ENCODE measurements at regions not wholly inside any gene's neighbourhood (a gene's known extent, or its start where the extent isn't known, plus 50 kb on each side); places are given as distances from the start of the nearest gene placed in this dataset.

GRCh38 chr9:95740217-95741004, 135.1 kb upstream of the ERCC6L2 start:
- Histone ChIP-seq H3K36me3 (no peaks in the 10 kb centered on the region), H3K4me3 (no peak overlapping the region), H3K4me1 (peaks cover 5% of the 10 kb centered on the region; the same call in 1 of the 2 replicates), H3K9me3 (replicated peaks) (no peaks in the 10 kb centered on the region), H3K27me3 (no peaks in the 10 kb centered on the region), H3K27ac (no peak overlapping the region)
- no peak for DNase-seq

DNA sequence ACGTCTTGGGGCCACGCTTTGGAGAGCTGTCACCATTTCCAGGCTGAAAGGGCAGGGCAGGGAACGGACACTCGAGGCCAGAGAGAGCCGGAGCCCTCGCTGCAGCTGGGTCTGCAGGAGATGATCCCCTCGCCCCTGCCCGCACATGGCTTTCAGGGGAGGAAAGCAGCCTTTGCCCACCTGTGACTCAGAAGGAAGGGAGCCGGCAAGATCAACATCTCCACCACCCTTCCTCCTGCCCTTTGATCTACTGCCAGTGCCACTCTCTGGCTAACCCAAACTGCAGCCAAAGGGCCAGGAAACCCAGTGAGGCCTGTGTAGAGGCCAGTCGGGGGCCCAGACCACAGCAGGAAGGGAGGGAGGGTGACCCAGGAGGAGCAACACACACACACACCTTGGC, 137.1 kb upstream of the ERCC6L2 start:
- no peaks in the 10 kb centered on the region for H3K36me3 ChIP-seq
- H3K9me3 ChIP-seq (replicated peaks), result no peaks in the 10 kb centered on the region
- no peak overlapping the region for H3K27ac ChIP-seq
- H3K27me3 ChIP-seq, result no peaks in the 10 kb centered on the region
- H3K4me1 ChIP-seq, result peaks cover 13% of the 10 kb centered on the region; the same call in 1 of the 2 replicates
- DNase-seq, result no peak
- no peak overlapping the region for H3K4me3 ChIP-seq

DNA sequence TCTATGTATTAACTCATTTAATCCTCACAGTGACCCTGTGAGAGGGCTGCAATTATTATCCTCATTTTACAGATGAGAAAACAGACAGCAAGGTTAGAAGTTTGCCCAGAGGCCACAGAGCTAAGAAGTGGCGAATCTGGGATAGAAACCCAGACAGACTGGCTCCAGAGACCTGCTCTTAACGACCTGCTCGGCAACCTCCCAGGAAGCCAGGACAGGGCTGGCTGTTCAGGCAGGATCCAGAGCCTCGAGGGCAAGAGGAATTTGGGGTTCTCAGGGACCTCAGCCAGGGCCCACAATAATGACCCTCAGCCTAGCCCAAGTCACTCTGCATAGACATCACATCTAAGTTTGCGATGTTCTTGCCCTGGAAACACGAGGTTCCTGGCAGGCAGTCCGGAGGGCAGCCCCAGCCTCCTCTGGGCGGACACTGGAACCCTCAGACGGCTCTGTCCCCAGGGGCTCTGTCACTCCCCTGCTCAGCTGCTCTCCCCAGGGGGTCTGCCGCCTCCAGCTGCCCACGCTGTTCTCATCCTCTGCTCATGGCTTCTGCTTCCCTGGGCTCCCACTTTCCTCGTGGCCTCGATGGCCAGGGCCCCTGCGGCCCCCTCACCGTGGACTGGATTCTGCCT, 138.5 kb upstream of the ERCC6L2 start:
- no peaks in the 10 kb centered on the region for H3K27me3 ChIP-seq
- peak; percentile 73 to 78 for DNase-seq
- H3K27ac ChIP-seq, result peak overlapping the region; percentile 17; the same call in 1 of the 2 replicates
- no peaks in the 10 kb centered on the region for H3K9me3 ChIP-seq (replicated peaks)
- no peak overlapping the region for H3K4me3 ChIP-seq
- no peaks in the 10 kb centered on the region for H3K36me3 ChIP-seq
- peaks cover 27% of the 10 kb centered on the region; the same call in 1 of the 2 replicates for H3K4me1 ChIP-seq

GRCh38 chr9:95736370-95736769, 139.1 kb upstream of the ERCC6L2 start:
- DNase-seq, result peak; percentile 46 to 58
- Histone ChIP-seq H3K4me3 (no peak overlapping the region), H3K27me3 (no peaks in the 10 kb centered on the region), H3K36me3 (no peaks in the 10 kb centered on the region), H3K4me1 (peaks cover 27% of the 10 kb centered on the region; the same call in 1 of the 2 replicates), H3K27ac (no peak overlapping the region; the same call in 1 of the 2 replicates), H3K9me3 (replicated peaks) (no peaks in the 10 kb centered on the region)

GRCh38 chr9:95735701-95736100, 139.8 kb upstream of the ERCC6L2 start:
- H3K27me3 ChIP-seq, result no peaks in the 10 kb centered on the region
- no peak for DNase-seq
- peaks cover 27% of the 10 kb centered on the region; the same call in 1 of the 2 replicates for H3K4me1 ChIP-seq
- no peaks in the 10 kb centered on the region for H3K9me3 ChIP-seq (replicated peaks)
- H3K4me3 ChIP-seq, result no peak overlapping the region
- H3K36me3 ChIP-seq, result no peaks in the 10 kb centered on the region
- no peak overlapping the region for H3K27ac ChIP-seq

- Histone ChIP-seq H3K27ac (peak overlapping the region; percentile 14; the same call in 1 of the 2 replicates), H3K9me3 (replicated peaks) (no peaks in the 10 kb centered on the region; the same call in 1 of the 2 replicates), H3K4me1 (peaks cover 27% of the 10 kb centered on the region; the same call in 1 of the 2 replicates), H3K4me3 (no peak overlapping the region), H3K27me3 (no peaks in the 10 kb centered on the region), H3K36me3 (no peaks in the 10 kb centered on the region)
- peak; percentile 46 to 55 for DNase-seq
These were observed 141.5 kb upstream of the ERCC6L2 start for GRCh38 chr9:95733741-95734666.

DNA sequence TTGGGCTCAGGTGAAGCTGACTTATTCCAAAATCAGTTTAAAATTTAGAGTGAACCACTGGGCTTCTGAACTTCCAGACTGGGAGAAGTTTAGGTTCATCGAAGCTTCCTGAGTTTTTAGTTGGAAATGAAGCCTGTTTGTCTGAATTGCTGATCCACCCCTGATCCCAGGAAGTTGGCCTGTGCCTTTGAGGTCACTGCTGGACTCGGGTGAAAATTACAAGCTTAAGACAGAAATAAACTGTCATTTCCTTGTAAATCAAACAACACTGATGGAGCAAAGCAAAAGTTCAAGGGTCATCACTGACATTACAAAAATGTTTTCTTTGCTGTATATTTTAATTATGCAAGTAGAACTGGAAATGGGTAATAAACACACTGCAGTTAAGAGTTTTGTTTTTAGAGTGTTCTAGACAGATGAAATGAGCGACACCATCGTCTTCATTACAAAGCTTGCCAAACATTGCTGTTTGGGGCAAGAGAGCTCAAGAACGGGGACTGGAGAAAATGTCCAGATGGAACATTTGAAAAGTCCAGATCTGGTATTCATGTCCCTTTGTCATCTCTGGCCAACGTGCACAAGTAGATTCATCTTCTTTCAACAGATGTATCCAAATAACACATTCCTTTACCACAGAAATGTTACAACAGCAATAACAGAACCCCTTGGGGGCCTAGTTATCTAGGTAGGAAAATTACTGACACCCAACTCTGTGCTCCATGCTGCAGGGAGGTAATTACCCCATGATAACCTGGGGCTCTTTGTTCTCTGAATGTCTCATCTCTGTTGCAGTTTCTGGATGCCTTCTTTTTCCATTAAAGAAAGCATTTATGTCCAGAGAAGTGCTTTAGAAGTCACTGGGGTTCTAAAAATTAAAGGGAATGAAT, 142.4 kb upstream of the ERCC6L2 start:
- H3K4me1 ChIP-seq, result peaks cover 27% of the 10 kb centered on the region; the same call in 1 of the 2 replicates

GRCh38 chr9:95731876-95732275, 143.6 kb upstream of the ERCC6L2 start:
- H3K27ac ChIP-seq, result no peak overlapping the region
- H3K27me3 ChIP-seq, result no peaks in the 10 kb centered on the region
- H3K4me1 ChIP-seq, result peaks cover 23% of the 10 kb centered on the region; the same call in 1 of the 2 replicates
- H3K4me3 ChIP-seq, result no peak overlapping the region
- no peaks in the 10 kb centered on the region for H3K36me3 ChIP-seq
- DNase-seq, result no peak
- H3K9me3 ChIP-seq (replicated peaks), result no peaks in the 10 kb centered on the region; the same call in 1 of the 2 replicates

More for the DNA sequence above, 142.4 kb upstream of the ERCC6L2 start:
- Histone ChIP-seq H3K27ac (peak overlapping the region; percentile 14; the same call in 1 of the 2 replicates), H3K27me3 (no peaks in the 10 kb centered on the region), H3K4me3 (no peak overlapping the region), H3K9me3 (replicated peaks) (no peaks in the 10 kb centered on the region; the same call in 1 of the 2 replicates), H3K36me3 (no peaks in the 10 kb centered on the region)
- no peak for DNase-seq

DNA sequence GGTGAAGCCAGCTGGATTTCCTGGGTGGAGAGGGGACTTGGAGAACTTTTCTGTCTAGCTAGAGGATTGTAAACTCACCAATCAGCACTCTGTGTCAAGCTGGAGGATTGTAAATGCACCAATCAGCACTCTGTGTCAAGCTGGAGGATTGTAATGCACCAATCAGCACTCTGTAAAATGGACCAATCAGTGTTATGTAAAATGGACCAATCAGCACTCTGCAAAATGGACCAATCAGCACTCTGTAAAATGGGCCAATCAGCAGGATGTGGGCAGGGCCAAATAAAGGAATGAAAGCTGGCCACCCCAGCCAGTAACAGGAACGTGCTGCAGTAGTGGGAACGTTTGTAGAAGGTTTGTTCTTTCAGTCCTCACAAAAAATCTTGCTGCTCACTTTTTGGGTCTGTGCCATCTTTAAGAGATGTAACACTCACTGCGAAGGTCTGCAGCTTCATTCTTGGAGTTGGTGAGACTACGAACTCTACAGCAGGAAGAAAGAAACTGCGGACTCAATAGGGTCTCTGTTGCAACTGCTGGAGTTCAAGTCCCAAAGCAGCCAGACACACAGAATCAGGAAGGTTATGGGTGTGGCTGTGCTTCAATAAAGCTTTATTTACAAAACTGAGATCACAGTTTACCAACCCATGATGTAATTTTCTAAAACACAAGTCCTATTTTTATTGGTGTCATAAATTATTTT, 145.7 kb upstream of the ERCC6L2 start:
- H3K9me3 ChIP-seq (replicated peaks), result no peaks in the 10 kb centered on the region; the same call in 1 of the 2 replicates
- peaks cover 23% of the 10 kb centered on the region; the same call in 1 of the 2 replicates for H3K4me1 ChIP-seq
- no peaks in the 10 kb centered on the region for H3K36me3 ChIP-seq
- H3K27ac ChIP-seq, result no peak overlapping the region
- no peak for DNase-seq
- no peaks in the 10 kb centered on the region for H3K27me3 ChIP-seq
- H3K4me3 ChIP-seq, result no peak overlapping the region

DNA sequence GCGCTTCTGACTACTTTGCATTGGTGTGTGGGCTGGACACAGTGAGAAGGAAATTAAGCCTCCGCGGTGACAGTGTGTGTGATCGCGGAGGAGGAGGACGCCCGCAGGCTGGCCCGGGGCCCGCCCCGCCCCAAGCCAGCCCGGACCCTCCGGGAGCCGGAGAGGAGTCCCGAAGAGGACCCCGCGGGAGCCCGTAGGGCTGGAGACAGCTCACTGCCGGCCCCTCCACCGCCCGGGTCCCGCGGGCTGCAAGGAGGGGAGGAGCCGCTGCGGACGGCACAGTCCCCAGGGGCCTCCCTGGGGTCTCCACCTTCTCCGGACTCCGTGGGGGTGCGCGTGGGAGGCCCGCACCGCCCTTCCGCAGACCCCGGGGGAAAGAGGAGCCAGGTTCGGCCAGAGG, 146.4 kb upstream of the ERCC6L2 start:
- no peaks in the 10 kb centered on the region for H3K36me3 ChIP-seq
- no peak for DNase-seq
- H3K27me3 ChIP-seq, result no peaks in the 10 kb centered on the region
- H3K9me3 ChIP-seq (replicated peaks), result no peaks in the 10 kb centered on the region; the same call in 1 of the 2 replicates
- peaks cover 20% of the 10 kb centered on the region; the same call in 1 of the 2 replicates for H3K4me1 ChIP-seq
- H3K4me3 ChIP-seq, result no peak overlapping the region
- no peak overlapping the region for H3K27ac ChIP-seq

- Histone ChIP-seq H3K4me3 (no peak overlapping the region), H3K36me3 (no peaks in the 10 kb centered on the region), H3K27me3 (no peaks in the 10 kb centered on the region), H3K4me1 (peaks cover 10% of the 10 kb centered on the region; the same call in 1 of the 2 replicates), H3K9me3 (replicated peaks) (no peaks in the 10 kb centered on the region; the same call in 1 of the 2 replicates), H3K27ac (no peak overlapping the region)
- DNase-seq, result no peak
These were observed 147.5 kb upstream of the ERCC6L2 start for GRCh38 chr9:95727947-95728520.

DNA sequence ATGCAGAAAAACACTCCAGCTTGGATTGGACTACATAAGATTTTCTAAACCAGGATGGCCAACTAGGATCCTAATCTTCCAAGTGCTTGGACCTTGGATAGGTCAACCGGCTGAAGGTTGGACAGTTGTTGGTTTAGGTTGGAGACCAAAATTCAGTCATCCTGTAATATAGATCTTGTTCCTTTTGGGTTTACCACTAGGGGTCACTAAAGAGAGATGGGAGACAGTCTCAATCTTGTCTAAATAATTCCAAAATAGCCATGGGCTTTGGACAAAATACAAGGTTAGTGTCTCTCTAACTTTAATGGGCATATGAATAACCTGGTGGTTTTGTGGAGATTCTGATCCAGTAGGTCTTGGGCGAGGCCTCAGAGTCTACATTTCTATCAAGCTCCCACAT, 148.7 kb upstream of the ERCC6L2 start:
- Histone ChIP-seq H3K36me3 (no peaks in the 10 kb centered on the region), H3K4me1 (no peaks in the 10 kb centered on the region), H3K9me3 (replicated peaks) (no peaks in the 10 kb centered on the region; the same call in 1 of the 2 replicates), H3K27me3 (no peaks in the 10 kb centered on the region), H3K27ac (no peak overlapping the region), H3K4me3 (no peak overlapping the region)
- DNase-seq, result peak in 1 of 2 experiments; percentile 79

DNA sequence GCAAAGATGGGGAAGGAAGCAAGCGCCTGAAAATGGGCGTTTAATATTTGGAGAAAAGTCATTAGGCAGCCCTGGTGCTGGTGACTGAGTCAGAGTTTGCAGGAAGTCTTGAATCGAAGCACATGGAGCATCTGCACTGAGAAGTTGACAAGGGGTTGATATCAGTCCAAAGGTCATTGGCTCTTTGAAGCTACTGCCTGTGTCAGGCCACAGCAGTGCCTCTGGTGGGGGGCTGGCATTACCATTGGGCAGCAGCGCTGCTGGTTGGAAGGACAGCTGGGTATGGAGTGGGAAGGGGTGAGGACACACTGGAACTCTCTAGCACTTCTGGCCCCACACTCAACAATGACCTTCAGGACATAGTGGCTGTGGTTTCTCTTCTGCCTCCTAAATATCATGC, 150.4 kb upstream of the ERCC6L2 start:
- Histone ChIP-seq H3K9me3 (replicated peaks) (no peaks in the 10 kb centered on the region; the same call in 1 of the 2 replicates), H3K27ac (no peak overlapping the region), H3K4me3 (no peak overlapping the region), H3K36me3 (no peaks in the 10 kb centered on the region), H3K4me1 (no peaks in the 10 kb centered on the region; the same call in 1 of the 2 replicates), H3K27me3 (no peaks in the 10 kb centered on the region)
- DNase-seq, result no peak
